Bronchial epithelial cell (primary cell): ENCODE measurements at regions not wholly inside any gene's neighbourhood (a gene's known extent, or its start where the extent isn't known, plus 50 kb on each side); places are given as distances from the start of the nearest gene placed in this dataset.

Experiments
- DNase-seq: peaks from one replicate; pipeline ENCODE4 v3.0.0-alpha.2; 2010; ENCODE audit warnings: low read depth
- FAIRE-seq: peaks from 2 replicates; lab custom pipeline; 2011; peaks lifted over from hg19 to GRCh38; lab: Jason Lieb, UNC
- H3K27me3 ChIP-seq: 2 replicates; pipeline ENCODE4 v1.5.1; 2011; ENCODE audit warnings: low read length; ENCODE audit not compliant: control insufficient read depth, insufficient read depth
- H3K36me3 ChIP-seq: 2 replicates; pipeline ENCODE4 v1.5.1; 2011; ENCODE audit warnings: low read length; ENCODE audit not compliant: control insufficient read depth, insufficient read depth
- H3K4me3 ChIP-seq: 2 replicates; pipeline ENCODE4 v1.5.1; 2011; ENCODE audit warnings: mild to moderate bottlenecking, low read depth, low read length, control low read depth
- TF ChIP-seq, protein P1 (sequence below): IDR thresholded peaks from 2 replicates; pipeline ENCODE4 v1.5.1; 2011; ENCODE audit warnings: mild to moderate bottlenecking, moderate library complexity, low read length, control low read depth, inconsistent platforms; ENCODE audit not compliant: insufficient read depth, severe bottlenecking

DNA sequence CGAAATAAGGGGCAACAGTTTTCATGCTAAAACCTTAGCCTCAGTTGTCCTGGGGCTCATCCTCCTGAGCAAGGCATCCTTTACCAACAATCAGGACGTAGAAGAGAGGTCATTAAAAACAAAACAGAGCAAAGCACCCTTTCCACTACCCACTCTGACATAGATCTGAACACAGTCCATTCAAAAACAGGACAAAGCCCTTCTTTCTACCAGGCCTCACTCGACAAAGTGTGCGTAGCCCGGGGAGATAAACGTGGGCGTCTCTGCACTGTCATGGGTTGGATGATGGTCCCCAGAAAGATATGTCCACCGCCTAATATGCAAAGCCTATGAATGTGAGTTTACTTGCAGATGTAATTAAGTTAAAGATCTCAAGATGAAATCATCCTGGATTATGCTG lies 60.6 kb upstream of the TAS2R1 start:
- TF ChIP-seq, protein P1, sequence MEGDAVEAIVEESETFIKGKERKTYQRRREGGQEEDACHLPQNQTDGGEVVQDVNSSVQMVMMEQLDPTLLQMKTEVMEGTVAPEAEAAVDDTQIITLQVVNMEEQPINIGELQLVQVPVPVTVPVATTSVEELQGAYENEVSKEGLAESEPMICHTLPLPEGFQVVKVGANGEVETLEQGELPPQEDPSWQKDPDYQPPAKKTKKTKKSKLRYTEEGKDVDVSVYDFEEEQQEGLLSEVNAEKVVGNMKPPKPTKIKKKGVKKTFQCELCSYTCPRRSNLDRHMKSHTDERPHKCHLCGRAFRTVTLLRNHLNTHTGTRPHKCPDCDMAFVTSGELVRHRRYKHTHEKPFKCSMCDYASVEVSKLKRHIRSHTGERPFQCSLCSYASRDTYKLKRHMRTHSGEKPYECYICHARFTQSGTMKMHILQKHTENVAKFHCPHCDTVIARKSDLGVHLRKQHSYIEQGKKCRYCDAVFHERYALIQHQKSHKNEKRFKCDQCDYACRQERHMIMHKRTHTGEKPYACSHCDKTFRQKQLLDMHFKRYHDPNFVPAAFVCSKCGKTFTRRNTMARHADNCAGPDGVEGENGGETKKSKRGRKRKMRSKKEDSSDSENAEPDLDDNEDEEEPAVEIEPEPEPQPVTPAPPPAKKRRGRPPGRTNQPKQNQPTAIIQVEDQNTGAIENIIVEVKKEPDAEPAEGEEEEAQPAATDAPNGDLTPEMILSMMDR: no peak
- DNase-seq (no peak), FAIRE-seq (no peak)
- H3K4me3 ChIP-seq: no peak overlapping the region
- no peaks in the 10 kb centered on the region for H3K36me3 ChIP-seq
- no peaks in the 10 kb centered on the region for H3K27me3 ChIP-seq

DNA sequence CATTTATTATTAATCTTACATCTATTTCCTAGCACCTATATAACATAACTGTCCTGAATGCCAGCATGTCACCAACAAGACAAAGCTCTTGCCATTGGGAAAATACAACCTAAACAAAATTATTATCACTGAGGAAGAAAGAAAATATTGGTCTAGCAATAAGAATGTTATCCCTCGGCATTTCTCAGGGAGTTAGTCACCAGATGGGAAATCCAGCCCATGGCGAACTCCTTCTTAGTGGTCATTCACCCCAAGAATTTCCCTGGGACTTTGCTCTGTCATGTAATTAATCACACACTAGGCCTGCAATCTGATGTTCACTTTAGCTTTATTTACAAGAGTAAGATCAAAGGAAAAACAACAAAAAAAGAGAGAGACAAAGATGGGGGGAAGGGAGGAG lies 56.1 kb upstream of the TAS2R1 start:
- TF ChIP-seq, protein P1: no peak
- DNase-seq (no peak), FAIRE-seq (no peak)
- Histone ChIP-seq H3K4me3 (no peak overlapping the region), H3K27me3 (no peaks in the 10 kb centered on the region), H3K36me3 (no peaks in the 10 kb centered on the region)

DNA sequence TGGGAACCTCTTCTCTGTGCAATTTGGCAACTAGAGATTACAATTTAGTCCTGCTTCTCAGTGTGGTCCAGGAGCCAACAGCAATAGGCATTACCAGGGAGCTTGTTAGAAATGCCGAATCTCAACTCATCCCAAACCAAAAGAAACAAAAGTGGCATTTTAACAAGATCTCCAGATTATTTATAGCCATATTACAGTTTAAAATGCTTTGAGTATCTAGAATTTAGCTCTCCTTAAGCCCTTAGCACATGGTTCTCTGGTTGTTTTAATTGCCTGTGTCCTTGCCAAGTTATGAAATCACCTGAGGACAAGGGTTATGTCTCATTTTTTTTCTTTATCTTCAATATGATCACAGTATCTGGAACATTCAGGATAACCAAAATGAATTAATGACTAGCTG lies 51.6 kb upstream of the TAS2R1 start:
- TF ChIP-seq, protein P1: no peak
- FAIRE-seq: no peak

More for the DNA sequence above, 51.6 kb upstream of the TAS2R1 start:
- Histone ChIP-seq H3K36me3 (no peaks in the 10 kb centered on the region), H3K4me3 (no peak overlapping the region), H3K27me3 (no peaks in the 10 kb centered on the region)
- no peak for DNase-seq
